ENCODE measurements at regions not wholly inside any gene's neighbourhood (a gene's known extent, or its start where the extent isn't known, plus 50 kb on each side); places are given as distances from the start of the nearest gene placed in this dataset.
"Not testable (repeated sequence)": the region's sequence is repeated elsewhere in the genome, so short reads cannot be mapped to it uniquely, and the experiment has no call there.

DNA sequence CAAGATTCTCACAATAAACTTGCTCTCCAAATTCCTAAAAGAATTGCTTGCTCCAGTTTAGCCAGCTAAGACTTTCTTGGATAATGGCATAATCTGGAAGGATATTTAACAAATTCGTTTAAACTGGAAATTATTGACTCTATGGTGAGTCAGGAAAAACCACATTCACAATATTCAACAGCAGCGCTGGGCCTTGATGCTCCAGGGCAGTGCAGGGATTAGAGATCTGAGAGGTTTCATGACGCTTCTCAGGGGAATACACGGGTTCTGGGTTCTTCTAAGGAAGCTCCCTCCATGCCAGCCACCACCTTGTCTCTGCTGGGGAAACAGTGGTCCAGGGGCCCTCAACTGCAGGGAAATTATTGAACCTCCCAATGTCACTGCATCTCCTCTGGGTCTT lies 123.3 kb upstream of the FAM20C start:
- DNase-seq (ENCODE audit: low read depth in 3 of 3), result not testable (repeated sequence)

DNA sequence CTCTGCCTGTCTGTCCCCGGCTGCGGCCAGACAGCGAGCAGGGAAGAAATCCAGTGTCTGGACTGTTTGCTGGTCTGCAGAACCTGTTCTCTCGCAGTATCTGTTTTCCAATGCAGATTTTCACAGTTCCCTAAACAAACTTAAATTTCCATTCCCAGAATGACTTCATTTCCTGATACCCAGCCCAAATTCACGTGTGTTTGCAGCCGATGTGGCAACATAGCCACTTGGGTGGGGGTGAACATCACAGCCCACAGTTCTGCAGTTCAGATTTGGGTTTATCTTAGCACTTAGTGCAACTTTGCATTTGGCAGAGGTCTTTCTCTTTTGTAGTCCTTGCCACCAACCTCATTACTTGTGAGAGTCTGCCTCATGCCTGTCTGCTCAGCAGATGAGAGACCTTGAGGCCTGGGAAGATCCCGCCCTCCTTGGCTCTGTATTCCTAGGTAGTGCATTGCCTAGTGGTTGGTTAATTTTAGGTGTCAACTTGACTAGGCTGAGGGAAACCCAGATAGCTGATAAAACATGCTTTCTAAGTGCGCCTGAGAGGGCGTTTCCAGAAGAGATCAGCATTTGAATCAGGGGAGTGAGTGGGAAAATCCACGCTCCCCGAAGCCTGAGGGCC lies 122.8 kb upstream of the FAM20C start:
- DNase-seq (ENCODE audit: low read depth in 3 of 3), result not testable (repeated sequence)

DNA sequence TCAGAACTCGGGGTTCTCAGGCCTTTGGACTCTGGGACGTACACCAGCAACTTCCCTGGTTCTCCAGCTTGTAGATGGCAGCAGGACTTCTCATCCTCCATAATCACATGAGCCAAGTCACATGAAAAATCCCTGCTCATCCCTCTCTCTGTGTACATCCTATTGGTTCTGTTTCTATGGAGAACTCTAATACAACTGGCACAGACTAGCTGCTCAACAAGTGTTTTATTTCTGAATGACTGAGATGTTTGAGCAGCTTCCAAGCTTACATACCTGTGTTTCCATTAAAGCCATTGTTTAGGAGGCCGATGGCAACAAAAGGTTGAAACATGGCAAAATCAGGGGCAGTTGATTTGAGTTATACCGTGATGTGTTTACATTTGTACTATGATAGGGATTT lies 122.2 kb upstream of the FAM20C start:
- not testable (repeated sequence) for DNase-seq (ENCODE audit: low read depth in 3 of 3)

DNA sequence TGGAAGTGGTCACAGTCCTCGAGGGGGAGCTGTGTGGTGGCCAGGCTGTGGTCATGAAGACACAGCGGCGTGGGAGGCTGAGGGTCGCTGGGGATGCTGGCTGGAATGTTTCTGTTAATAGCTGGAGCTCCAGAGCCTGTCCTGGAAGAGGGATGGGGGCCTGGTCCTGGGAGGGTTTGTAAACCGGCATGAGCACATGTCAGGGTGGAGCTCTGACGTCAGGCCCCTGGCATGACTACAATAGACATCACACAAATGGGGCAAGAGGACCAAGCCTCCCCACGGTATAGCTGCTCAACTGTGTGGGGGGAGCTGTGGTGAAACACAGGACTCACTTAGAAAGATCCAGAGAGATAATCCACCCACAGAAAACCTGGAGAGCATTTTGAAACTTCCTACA lies 121.4 kb upstream of the FAM20C start:
- DNase-seq (ENCODE audit: low read depth in 3 of 3), result not testable (repeated sequence)

DNA sequence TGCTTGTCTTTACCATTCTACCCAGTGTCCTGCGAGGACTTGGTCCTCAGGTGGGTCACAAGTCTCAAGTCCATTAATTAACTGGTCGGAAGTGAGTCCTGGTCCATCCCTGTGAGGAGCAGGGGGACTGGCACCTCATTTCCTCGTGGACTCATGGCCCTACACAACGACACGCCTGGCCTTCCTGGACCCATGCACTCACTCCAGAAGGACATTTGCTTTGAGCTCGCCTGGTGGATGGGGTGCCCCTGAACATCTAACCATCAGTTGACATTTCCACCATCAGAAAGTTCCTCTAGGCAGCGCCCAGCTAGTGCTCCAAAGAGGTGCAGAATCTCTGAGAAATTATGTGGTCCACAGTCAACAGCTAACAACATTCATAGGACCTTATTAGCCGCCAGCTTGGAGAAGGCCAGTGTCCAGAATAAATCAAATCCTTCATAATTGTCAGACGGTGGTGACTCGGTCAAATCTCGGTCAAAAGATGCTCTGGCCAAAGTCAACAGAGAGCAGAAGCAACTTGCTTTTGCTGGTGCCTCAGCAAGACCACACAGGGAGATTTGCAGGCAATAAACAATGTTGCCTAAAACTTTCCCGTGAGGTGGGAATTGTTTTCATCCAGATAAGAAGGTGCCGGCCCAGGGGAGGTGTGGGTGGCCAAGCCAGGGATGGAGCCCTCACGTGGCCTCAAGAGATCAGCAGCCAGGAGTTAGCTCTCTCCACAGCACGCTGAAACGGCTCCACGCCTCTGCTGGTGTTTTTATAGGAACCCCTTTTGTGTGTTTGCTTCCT lies 119.9 kb upstream of the FAM20C start:
- DNase-seq (ENCODE audit: low read depth in 3 of 3), result not testable (repeated sequence)

DNA sequence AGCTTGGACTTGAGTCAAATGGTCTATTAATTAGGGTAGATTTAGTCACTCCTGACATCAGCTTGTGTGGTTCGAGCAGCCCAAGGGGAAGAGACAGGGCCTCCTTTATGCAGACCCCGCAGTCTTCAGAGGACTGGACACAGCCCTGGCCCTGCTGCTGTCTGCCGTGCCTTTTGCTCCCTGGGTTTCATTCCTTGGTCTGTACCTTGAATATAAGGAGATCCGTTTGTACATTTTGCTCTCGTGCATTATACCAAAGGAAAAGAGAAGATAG lies 119.4 kb upstream of the FAM20C start:
- DNase-seq (ENCODE audit: low read depth in 3 of 3), result not testable (repeated sequence)

DNA sequence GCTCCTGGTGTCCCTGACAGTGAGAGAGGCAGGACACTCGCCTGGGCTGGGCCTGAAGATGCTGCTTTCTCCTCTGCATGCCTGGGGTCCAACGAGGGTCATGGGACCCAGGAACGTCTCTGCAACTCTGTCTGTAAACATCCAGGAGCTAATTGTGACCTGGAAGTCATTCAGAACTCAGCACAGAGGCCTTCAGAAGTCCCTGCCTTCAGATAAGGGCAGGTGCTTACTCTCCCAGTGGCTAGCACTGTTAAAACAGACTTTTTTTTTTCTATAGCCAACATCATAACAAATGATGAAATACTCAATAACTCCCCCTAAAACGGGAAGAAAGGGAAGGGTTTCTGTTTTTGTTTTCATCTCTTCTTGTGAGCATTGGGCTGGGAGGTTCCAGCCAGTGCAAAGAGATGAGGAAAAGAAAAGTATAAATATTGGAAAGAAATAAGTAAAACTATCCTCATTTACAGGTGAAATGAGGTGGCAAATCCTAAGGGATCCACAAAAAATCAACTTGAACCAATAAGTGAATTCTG lies 118.3 kb upstream of the FAM20C start:
- not testable (repeated sequence) for DNase-seq (ENCODE audit: low read depth in 3 of 3)

DNA sequence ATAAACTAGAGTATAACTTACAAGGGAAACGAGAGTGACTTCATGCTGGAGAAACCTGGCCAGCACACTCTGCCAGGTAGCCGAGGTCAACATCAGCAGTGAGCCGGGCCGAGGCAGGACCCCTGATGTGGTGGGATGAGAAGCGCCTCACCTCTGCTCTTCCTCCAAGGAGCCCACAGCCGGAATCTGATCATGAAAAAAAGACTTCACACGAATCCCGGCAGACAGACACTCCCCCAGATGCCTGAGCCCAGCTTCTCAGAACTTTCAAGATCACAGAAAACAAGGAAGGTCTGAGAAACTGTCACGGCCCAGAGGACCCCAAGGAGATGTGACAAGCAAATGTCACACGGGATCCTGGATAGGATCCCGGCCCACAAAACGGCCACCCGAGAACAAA lies 116.9 kb upstream of the FAM20C start:
- DNase-seq (ENCODE audit: low read depth in 3 of 3), result not testable (repeated sequence)

DNA sequence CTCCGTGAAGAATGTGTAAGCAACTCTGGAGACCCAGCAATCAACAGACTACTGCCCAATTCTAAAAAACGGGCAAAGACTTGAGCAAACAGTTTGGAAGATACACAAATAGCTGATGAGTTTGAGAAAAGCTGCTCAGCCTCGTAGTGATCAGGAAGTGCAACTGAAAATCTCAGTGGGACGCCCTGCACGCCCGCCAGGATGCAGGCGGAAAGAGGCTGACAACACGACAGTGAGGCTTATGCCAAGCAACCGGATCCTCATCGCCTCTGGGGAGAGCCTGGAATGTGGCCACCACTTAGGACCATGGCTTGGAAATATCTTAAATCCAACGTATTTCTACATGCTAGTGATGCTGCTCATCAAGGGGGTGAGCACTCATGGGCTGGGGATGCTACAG lies 116.2 kb upstream of the FAM20C start:
- DNase-seq (ENCODE audit: low read depth in 3 of 3), result not testable (repeated sequence)

DNA sequence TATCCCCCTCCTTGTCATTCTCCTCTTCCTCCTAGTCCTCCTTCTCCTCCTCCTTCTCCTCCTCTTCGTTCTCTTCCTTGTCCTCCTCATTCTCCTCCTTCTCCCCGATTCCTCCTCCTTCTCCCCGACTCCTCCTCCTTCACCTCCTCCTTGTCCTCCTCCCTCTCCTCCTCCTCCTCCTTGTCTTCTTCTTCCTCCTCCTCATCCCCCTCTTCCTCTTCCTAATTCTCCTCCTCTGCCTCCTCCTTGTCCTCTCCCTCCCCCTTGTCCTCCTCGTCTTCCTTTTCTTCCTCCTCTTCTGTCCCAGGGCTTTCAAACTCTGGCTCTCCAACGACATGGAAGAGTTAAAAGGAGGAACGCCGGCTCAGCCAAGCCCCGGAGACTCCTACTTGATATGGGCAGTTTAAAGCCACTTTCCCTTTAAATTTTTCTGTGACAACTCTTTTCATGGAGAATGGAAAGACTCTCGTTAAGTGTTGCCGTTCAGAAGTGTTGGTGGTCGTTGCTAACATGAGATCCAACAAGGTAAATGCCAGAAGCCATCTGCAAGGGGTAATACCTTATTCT lies 115.5 kb upstream of the FAM20C start:
- not testable (repeated sequence) for DNase-seq (ENCODE audit: low read depth in 3 of 3)

DNA sequence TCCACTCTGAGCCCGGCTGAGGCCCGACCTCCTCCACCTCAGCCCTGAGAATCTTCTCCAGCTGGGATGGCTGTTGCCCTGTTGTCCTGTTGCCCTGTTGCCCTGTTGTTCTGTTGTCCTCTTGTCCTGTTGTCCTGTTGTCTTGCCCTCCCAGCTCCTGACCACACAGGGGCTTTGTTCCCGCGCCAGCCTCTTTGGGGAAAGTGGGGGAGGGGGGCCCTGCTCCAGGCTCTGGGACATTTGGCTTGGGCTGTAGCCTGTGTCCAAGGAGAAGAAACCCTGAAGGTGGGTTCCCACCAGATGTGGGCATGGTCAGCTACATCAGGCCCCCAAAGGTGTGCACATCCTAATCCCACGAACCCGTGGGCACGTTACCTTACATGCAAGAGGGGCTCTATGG lies 113.5 kb upstream of the FAM20C start:
- DNase-seq (ENCODE audit: low read depth in 3 of 3), result not testable (repeated sequence)

DNA sequence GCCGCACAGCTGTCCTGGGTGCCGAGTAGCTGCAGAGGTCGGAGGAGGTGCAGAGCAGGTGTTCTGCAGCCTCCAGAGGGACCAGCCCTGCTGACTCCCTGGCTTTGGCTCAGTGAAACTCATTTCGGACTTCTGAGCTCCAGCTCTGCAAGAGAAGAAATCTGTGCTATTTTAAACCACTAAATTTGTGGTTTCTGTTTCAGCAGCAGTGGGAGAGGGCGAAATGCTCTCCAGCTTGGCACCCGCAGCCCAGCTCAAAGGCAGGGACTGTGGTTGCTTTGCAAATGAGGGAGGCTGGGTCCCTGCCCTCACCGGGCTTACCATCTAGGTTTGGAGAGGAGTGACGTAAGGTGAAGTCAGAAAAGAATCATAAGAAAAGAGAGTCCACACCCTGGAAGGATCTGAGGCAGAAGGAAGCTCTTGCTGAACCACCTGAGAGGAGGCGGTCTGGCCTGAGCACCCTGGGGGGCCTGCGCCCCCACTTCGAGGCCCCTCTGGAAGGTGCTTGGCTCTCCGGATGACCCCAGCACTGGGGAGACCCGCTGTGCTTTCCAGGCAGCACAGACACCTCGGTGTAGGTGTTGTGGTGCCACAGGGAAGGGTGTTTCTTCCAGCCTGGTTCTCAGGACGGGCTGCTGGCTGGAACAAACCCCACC lies 112.8 kb upstream of the FAM20C start:
- DNase-seq (ENCODE audit: low read depth in 3 of 3), result not testable (repeated sequence)

DNA sequence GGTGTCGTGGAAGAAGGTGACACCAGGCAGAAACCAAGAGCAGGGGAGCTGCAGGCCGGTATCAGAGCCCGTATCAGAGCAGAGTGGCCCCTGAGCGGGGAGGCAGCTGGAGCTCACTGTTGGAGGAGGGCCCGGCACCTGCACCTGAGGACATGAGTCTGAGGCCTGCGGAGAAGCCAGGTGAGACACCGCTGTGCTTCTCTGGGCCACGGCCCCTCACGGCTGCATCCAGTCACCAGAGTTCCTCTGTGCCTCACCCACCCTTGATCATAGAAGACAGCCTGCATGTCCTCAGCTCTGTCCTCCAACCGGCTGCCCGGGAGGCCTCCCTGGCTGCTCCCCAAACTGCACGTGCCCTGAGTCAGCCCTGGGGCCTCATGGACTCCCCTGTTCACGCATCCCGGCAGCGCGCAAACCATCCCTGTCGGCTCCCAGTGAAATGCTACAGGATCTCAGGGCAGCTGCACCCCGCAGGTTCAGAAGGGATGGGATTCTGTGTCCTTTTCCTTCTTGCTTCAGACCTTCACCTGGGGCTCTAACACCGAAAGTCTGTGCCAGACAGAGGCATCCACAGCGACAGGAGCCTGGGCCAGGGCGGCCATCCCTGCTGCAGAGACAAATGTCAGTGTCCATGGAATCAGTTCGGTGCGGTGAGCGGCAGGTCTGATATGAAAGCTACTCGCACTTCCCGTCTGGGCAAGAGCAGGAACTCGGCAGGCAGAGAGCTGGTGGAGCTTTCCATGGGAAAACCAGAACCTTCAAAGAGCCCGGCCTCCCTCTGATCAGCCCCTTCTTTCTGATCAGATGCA lies 111.9 kb upstream of the FAM20C start:
- no peak for DNase-seq (ENCODE audit: low read depth in 3 of 3)

DNA sequence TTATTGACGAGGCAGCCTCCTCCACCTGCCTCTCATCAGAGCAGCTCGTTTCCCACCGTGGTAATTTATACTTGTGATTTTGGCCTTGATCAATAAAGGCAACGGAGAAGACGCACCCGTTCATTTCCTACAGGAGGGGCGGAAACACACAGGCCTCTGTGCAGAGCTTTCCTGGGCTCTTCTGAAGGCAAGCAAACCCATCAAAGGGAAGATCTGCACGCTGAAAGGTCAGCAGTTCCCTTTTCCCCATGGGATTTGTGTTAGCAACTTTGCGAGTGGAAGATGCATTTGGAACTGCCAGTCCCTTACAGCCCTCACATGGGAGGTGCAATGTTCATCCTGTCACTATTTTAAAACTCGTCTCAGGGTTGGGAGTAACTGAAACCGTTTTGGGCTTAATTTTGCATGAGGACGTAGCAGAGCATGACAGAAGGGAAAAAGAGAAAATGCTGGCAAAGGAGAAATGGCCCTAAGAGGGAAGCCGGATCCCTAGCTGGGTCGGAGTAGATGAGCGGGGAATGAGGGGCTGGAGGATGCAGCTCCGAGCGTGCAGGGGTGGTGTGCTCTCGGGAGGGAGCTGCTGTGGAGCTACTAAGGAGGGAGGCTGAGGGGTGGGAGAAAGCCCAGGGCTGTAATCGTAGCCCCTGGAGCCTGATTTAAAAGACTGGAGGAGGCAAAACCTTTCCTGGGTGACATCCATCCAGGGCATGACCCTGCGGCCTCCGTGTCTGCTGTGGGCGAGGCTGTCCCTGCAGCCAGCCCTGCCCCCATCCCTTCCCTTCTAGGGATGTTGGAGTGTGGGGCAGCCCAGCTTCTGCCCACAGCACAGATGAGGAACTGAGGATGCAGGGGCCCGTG lies 111.1 kb upstream of the FAM20C start:
- DNase-seq (ENCODE audit: low read depth in 3 of 3), result no peak

DNA sequence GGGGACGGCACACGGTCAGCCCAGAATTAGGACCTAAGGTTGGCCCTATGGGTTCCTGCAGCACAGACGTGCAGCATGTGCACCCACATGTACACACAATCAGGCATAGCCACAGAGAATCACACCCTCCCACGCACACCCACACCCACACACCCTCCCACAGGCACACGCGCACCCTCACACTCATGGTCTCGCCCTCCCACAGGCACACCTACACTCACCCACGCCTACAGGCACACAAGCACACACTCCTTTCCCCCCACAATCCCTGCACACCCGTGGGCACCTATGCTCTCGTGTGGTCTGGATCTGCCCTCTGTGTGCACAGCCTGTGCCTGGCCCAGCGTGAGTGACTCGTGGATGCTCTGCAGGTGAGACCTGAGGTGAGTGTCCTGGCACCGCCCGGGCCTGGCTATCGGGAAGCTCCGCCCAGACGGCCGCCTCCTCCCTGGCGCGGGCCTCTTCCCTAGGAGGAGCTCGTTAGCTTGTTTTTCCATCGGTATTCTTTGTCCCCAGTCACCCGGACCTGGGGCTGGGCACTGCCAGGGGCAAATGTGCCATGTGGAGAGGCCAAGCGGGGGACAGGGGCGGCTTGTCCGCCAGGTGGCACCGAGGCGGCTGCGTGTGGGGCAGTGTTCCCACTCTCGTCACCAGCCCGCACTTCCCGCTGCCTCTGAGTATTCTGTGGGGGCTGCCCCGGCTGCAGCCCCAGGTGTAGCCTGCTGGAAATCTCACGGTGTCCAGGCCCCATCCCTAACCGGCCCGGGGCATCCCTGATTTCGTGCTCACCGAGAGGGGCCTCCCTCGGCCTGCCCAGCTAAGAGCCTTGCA lies 110.2 kb upstream of the FAM20C start:
- no peak for DNase-seq (ENCODE audit: low read depth in 3 of 3)

DNA sequence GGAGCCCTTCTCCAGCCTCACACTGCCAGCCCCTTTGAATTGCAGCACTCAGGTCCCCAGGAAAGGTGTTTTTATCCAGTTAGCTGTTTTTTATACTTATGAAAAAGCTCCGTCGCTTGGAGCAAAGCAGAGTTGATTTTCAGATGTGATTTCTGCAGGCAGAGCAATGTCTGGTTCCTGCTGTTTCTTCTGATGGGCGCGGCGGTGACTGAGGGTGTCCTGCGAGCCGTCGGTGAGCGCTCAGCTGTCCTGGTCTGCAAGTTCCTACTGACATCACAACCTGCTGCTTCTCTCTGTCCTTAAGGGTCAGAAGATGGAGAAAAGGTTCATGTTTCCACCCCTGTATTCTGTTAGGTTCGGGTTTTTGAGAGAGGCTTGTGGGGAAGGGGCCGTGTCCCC lies 109.6 kb upstream of the FAM20C start:
- no peak for DNase-seq (ENCODE audit: low read depth in 3 of 3)

DNA sequence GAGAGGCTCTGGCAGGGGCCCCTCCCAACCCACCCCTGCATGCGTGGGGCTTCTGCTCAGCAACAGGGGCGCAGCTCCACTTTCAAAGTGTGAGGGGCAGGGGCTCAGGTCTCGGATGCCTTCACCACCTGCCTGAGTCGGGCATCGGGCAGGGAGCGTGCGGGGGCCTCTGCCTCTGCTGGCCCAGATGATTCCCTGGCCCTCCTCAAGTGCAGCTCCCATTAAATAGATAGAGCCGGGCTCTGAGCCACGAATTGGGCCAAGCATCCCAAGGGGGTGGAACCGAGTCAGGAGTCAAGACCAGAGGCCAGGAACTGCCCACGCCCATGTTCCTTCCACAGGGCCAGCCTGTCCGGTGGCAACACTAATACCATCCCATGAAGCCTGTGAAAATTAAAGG lies 108.9 kb upstream of the FAM20C start:
- no peak for DNase-seq (ENCODE audit: low read depth in 3 of 3)

DNA sequence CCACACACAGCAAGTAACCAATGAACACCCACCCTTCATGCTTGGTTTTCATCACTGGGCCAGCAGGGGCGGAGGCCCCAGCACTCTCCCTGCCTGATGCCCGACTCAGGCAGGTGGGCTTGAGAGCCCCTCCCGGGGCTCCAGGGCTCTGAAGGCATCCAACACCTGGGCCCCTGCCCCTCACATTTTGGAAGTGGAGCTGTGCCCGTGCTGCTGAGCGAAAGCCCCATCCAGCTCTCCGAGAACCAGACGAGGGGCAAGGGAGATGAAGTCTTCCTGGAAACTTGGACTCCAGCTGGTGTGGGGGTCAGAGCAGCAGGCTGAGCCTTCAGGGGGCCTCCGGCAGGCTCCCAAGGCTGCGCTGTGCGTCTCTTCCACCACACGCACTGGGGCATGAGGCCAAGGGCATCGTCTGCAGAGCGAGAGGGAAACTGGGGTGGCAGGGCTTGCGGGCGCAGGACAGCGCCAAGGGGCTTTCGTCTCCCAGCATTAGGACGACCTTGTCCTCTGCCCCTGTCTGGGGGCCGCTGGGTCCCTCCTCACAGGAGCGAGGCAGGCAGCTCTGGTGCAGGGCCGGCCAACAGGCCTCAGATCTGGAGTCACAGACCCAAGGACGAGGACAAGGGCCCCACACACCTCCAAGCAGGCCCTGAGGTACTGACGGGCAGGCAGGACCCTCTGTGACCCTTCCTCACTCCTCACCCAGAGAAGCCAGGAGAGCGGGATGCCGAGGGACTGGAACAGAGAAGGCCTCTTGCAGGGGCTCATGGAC lies 108.3 kb upstream of the FAM20C start:
- no peak for DNase-seq (ENCODE audit: low read depth in 3 of 3)

DNA sequence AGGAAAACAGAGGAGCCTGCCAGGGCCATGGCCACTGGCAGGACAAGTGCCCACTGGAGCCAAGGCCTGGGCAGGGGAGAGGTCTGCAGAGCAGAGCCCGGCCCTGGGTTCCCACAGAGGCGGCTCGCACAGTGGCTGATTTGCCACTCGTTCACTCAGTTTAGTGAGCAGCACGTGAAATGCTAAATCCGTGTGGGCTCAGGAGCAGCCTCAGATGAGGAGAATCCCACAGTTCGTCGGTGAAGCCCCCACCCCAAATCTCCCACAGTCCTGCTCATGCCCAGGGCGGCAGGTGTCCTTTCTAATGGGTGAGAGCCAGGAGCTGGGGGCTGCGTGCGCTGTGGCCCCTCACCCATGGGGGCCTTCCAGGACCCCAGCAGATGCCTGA lies 107.7 kb upstream of the FAM20C start:
- DNase-seq (ENCODE audit: low read depth in 3 of 3), result no peak

Measured in stimulated activated CD4-positive, alpha-beta T cell treated with anti-CD3 and anti-CD28 coated beads, TNF-alpha, amount 100 ng/mL, for 24 hours (primary cell).